C4-2B (cell line): ENCODE measurements at regions not wholly inside any gene's neighbourhood (a gene's known extent, or its start where the extent isn't known, plus 50 kb on each side); places are given as distances from the start of the nearest gene placed in this dataset.

Source experiments
- CTCF ChIP-seq: fragments of 450-650 bp; conservative IDR thresholded peaks from 2 replicates; pipeline ENCODE4 v1.5.1; 2017; ENCODE audit warnings: mild to moderate bottlenecking
- ZFX ChIP-seq: fragments of 450-650 bp; IDR thresholded peaks from 2 replicates; pipeline ENCODE4 v1.6.1; 2017

- no peak for TF ChIP-seq CTCF
- no peak for TF ChIP-seq ZFX
Measured at GRCh38 chr5:42887575-42887974, 75.9 kb upstream of the SELENOP start.
